HepG2 (cell line): ENCODE measurements at regions not wholly inside any gene's neighbourhood (a gene's known extent, or its start where the extent isn't known, plus 50 kb on each side); places are given as distances from the start of the nearest gene placed in this dataset.

Source experiments
- ZNF431 ChIP-seq: sonication (generic); formaldehyde crosslinking; IDR thresholded peaks from 2 replicates; pipeline ENCODE4 v1.9.0; 2022; ENCODE audit warnings: missing genetic modification reagents, low read depth, mild to moderate bottlenecking, borderline replicate concordance
- TF ChIP-seq, protein P1 (sequence below): sonication (generic); formaldehyde crosslinking; IDR thresholded peaks from 2 replicates; pipeline ENCODE4 v1.5.0; 2020; ENCODE audit warnings: mild to moderate bottlenecking, missing genetic modification reagents

DNA sequence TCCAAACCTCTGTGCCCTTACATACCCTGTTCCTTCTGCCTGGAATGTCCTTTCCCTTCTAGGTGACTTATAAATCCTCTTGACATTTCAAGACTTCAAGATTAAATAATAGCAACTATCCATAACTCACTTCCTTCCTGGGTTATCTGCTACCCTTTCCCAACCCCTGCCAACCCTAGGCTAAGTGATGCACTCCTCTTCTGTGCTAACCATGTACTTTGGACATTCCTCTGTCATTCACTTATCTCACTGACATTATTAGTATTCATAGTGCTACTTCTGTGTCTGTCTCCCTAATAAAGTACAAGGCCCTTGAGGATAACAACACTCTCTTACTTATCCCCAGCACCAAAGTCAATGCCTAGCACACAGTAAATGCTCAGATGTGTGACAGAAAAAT, 307.1 kb downstream of the ENC1 start:
- TF ChIP-seq, protein P1, sequence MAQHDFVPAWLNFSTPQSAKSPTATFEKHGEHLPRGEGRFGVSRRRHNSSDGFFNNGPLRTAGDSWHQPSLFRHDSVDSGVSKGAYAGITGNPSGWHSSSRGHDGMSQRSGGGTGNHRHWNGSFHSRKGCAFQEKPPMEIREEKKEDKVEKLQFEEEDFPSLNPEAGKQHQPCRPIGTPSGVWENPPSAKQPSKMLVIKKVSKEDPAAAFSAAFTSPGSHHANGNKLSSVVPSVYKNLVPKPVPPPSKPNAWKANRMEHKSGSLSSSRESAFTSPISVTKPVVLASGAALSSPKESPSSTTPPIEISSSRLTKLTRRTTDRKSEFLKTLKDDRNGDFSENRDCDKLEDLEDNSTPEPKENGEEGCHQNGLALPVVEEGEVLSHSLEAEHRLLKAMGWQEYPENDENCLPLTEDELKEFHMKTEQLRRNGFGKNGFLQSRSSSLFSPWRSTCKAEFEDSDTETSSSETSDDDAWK (CRISPR knock-in tag): no peak
- no peak for TF ChIP-seq ZNF431 (CRISPR knock-in tag)
